Endodermal cell (in vitro differentiated cells): ENCODE measurements at regions not wholly inside any gene's neighbourhood (a gene's known extent, or its start where the extent isn't known, plus 50 kb on each side); places are given as distances from the start of the nearest gene placed in this dataset.

Experiments used
- DNase-seq: peaks from one replicate; pipeline ENCODE4 v3.0.0-alpha.2; 2017
- H3K27ac ChIP-seq: 2 replicates; pipeline ENCODE4 v1.5.1; 2013; ENCODE audit warnings: mild to moderate bottlenecking, low read depth, low read length, moderate library complexity
- H3K27me3 ChIP-seq: 2 replicates; pipeline ENCODE4 v1.6.1; 2013; ENCODE audit warnings: mild to moderate bottlenecking, low read length, moderate library complexity; ENCODE audit not compliant: insufficient read depth, control insufficient read depth, poor library complexity, severe bottlenecking
- H3K36me3 ChIP-seq: 2 replicates; pipeline ENCODE4 v1.7.0; 2013; ENCODE audit warnings: mild to moderate bottlenecking, low read length, moderate library complexity; ENCODE audit not compliant: control insufficient read depth, insufficient read depth
- H3K4me1 ChIP-seq: one replicate; pipeline ENCODE4 v1.7.0; 2013; ENCODE audit warnings: low read length; ENCODE audit not compliant: control insufficient read depth, insufficient read depth
- H3K4me3 ChIP-seq: 2 replicates; pipeline ENCODE4 v1.5.1; 2013; ENCODE audit warnings: mild to moderate bottlenecking, low read length, moderate library complexity
- H3K9ac ChIP-seq: 2 replicates; pipeline ENCODE4 v1.6.1; 2013; ENCODE audit warnings: mild to moderate bottlenecking, low read length, moderate library complexity; ENCODE audit not compliant: poor library complexity, severe bottlenecking; ENCODE audit errors: extremely low read depth
- H3K9me3 ChIP-seq: 2 replicates; pipeline ENCODE4 v1.6.1; 2013; ENCODE audit warnings: mild to moderate bottlenecking, low read length, moderate library complexity; ENCODE audit not compliant: control insufficient read depth
- H3K27ac Mint-ChIP-seq: 2 replicates; pipeline ENCODE4 v1.8.0; 2020; ENCODE audit warnings: mixed read lengths
- H3K27me3 Mint-ChIP-seq: 2 replicates; pipeline ENCODE4 v1.8.0; 2021; ENCODE audit warnings: mild to moderate bottlenecking, mixed read lengths; ENCODE audit not compliant: insufficient read depth
- H3K36me3 Mint-ChIP-seq: 2 replicates; pipeline ENCODE4 v1.8.0; 2020; ENCODE audit warnings: low read depth, mixed read lengths
- H3K4me1 Mint-ChIP-seq: 2 replicates; pipeline ENCODE4 v1.8.0; 2020; ENCODE audit warnings: mixed read lengths
- H3K4me3 Mint-ChIP-seq: 2 replicates; pipeline ENCODE4 v1.8.0; 2020; ENCODE audit warnings: mild to moderate bottlenecking, moderate library complexity, mixed read lengths
- H3K9me3 Mint-ChIP-seq: 2 replicates; pipeline ENCODE4 v1.8.0; 2020; ENCODE audit warnings: mild to moderate bottlenecking, mixed read lengths
- WGBS, 2 experiments: methylation state at CpG; one replicate each; pipeline versions ENCODE4 v1.1.5 to v1.1.7; 2013; ENCODE audit warnings: missing lambda C conversion rate in 2 of 2, mixed read lengths in 1 of 2; ENCODE audit not compliant: insufficient coverage in 1 of 2, insufficient read length in 1 of 2; 5-methylcytosine and 5-hydroxymethylcytosine counted together
- TF ChIP-seq, protein P1 (sequence below): fragments of 200-600 bp; sonication (generic); conservative IDR thresholded peaks from 2 replicates; pipeline ENCODE4 v1.5.0; 2021; ENCODE audit warnings: antibody characterized with exemption, mild to moderate bottlenecking

DNA sequence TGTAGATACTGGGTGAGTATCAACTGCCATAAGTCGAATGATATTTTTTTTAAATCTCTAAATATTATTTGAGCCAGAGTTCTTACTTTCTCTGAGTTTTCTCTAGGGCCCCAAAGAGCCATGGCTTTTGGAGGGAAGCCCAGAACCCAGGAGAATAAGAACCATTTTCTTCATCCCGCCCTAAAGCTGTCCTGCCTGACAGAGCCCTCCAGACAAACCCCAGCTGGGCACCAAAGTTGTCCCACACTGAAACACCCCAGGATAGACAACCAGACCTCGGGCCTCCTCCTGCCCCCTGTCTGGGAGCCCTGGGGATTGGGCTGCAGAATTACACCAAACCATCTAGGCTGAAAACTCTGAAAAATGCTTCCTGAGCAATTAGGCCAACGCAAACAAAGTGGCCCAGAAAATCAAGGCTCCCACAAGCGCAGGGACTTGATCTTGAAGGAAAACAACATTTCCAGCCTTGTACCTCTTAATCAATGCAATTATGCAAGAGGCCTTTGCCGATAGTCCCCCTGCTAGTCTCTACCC is 113.1 kb downstream of the RRAGC start:
- no peak overlapping the region for H3K4me3 ChIP-seq
- H3K27ac ChIP-seq = no peak overlapping the region
- H3K9ac ChIP-seq = no peak overlapping the region
- Mint-ChIP-seq H3K9me3 (no peaks in the 10 kb centered on the region), H3K27ac (no peak overlapping the region), H3K36me3 (no peaks in the 10 kb centered on the region), H3K4me1 (peaks cover 11% of the 10 kb centered on the region), H3K4me3 (no peak overlapping the region), H3K27me3 (peaks cover 13% of the 10 kb centered on the region)
- H3K27me3 ChIP-seq = peaks cover 4% of the 10 kb centered on the region
- no peak for DNase-seq
- TF ChIP-seq, protein P1, sequence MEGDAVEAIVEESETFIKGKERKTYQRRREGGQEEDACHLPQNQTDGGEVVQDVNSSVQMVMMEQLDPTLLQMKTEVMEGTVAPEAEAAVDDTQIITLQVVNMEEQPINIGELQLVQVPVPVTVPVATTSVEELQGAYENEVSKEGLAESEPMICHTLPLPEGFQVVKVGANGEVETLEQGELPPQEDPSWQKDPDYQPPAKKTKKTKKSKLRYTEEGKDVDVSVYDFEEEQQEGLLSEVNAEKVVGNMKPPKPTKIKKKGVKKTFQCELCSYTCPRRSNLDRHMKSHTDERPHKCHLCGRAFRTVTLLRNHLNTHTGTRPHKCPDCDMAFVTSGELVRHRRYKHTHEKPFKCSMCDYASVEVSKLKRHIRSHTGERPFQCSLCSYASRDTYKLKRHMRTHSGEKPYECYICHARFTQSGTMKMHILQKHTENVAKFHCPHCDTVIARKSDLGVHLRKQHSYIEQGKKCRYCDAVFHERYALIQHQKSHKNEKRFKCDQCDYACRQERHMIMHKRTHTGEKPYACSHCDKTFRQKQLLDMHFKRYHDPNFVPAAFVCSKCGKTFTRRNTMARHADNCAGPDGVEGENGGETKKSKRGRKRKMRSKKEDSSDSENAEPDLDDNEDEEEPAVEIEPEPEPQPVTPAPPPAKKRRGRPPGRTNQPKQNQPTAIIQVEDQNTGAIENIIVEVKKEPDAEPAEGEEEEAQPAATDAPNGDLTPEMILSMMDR = no peak
- no peaks in the 10 kb centered on the region for H3K4me1 ChIP-seq
- WGBS, 2 experiments = 91 to 92% methylated on average over 4 to 5 of the region's 6 CpGs
- H3K36me3 ChIP-seq = no peaks in the 10 kb centered on the region
- H3K9me3 ChIP-seq = no peaks in the 10 kb centered on the region

DNA sequence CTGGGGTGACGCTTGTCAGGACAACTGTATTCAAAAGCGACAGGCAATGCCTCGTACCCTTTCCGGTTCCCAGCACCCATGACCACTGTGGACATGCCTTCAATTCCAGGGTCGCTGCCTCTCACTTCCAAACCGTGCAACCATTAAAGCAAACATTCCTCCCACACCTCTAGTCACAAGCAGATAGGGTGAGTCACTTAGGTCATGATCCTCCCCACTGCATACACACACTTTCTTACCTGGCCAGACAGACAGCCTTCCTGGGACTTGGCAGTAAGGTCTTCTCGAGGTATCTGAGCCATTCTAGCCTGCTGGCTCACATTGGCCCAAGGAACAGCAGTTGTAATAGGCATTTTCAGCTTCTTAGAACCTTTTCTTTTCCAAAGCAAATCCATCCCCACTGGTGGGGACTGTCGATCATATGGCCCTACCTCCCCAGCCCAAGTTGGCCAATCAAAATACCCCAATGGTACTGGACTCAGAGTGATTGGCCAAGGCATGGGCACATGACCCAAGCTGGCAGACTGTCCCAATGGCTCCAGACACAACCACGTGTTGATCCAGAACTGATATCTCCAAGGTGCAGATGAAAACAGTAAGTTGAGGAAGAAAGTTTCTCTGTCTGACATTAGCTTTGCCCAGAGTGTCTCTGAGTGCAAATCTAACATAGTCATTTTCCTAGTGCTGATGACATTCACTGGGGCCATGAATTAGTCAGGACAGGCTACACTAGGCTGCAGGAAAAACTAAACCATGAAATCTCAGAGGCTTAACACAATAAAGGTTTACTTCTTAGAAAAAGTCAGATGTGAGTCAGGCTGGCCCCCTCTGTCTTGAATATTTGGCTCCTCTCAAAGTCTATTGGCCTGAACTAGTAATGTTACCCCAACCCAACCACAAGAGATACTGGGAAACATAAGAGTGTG is 113.8 kb downstream of the RRAGC start:
- no peak overlapping the region for H3K4me3 Mint-ChIP-seq
- no peak overlapping the region for H3K27ac Mint-ChIP-seq
- Histone ChIP-seq H3K9me3 (no peaks in the 10 kb centered on the region), H3K36me3 (no peaks in the 10 kb centered on the region), H3K9ac (no peak overlapping the region), H3K4me1 (no peaks in the 10 kb centered on the region), H3K27me3 (no peaks in the 10 kb centered on the region), H3K4me3 (no peak overlapping the region), H3K27ac (no peak overlapping the region)
- H3K9me3 Mint-ChIP-seq = no peaks in the 10 kb centered on the region
- TF ChIP-seq, protein P1 = no peak
- peaks cover 16% of the 10 kb centered on the region for H3K4me1 Mint-ChIP-seq
- H3K27me3 Mint-ChIP-seq = peaks cover 13% of the 10 kb centered on the region
- H3K36me3 Mint-ChIP-seq = no peaks in the 10 kb centered on the region
- 94% methylated on average over 5 to 9 of the region's 9 CpGs for WGBS, 2 experiments
- DNase-seq = no peak

GRCh38 chr1:38744452-38745350 is 114.9 kb downstream of the RRAGC start:
- Mint-ChIP-seq H3K27ac (no peak overlapping the region), H3K4me3 (no peak overlapping the region), H3K27me3 (peaks cover 8% of the 10 kb centered on the region), H3K36me3 (no peaks in the 10 kb centered on the region), H3K4me1 (peaks cover 14% of the 10 kb centered on the region), H3K9me3 (no peaks in the 10 kb centered on the region)
- 85% methylated on average over 6 to 10 of the region's 10 CpGs for WGBS, 2 experiments
- Histone ChIP-seq H3K27me3 (no peaks in the 10 kb centered on the region), H3K9ac (no peak overlapping the region), H3K9me3 (no peaks in the 10 kb centered on the region), H3K36me3 (no peaks in the 10 kb centered on the region), H3K27ac (no peak overlapping the region), H3K4me3 (no peak overlapping the region), H3K4me1 (no peaks in the 10 kb centered on the region)
- TF ChIP-seq, protein P1 = no peak
- no peak for DNase-seq
